GM18498 (cell line): ENCODE measurements at regions not wholly inside any gene's neighbourhood (a gene's known extent, or its start where the extent isn't known, plus 50 kb on each side); places are given as distances from the start of the nearest gene placed in this dataset.

Experiments used
- ATAC-seq: cut with Tn5 transposase; IDR thresholded peaks from one replicate; pipeline ENCODE4 v1.9.1; 2021; ENCODE audit warnings: mild to moderate bottlenecking, moderate library complexity; ENCODE audit not compliant: unreplicated experiment

DNA sequence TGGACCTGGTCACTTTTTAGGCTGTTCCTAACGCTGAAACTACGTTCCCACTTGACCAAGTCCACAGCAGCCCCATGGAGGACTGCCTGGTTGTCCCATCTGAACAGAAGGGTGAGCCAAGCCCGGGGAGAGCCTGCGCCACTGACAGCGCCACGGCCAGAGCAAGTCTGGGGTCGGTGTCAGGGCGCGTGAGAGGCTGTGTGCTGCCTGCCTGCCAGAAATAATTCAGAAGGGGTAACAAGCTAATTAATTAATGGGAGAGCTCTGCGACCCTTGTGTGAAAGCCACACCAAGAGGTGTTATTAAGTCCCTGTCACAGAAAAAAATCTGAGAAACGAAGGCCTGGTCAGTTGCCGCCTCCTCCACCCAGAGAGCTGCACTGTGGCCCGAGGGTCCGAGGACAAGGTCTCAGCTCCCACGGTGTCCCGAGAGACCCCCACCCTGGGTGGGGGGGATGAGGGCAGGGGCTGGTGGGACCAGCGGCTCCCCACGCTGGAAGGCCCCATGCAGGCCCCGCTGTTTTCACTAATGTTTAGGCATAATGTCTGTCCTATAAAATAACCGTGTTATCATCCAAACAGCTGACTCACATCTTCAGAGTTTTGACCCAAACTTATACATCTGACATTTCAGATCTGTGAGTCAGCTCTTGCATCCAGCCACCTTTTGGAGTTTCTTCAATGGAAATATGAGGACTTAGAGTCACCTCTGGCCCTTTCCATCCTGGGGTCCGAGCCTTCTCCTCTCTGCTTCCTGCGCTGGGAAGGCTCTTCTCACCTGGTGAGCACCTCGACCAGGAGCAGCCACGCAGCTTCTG is 58.5 kb downstream of the DLL1 start:
- no peak for ATAC-seq

- ATAC-seq = no peak
These were observed 59.3 kb downstream of the DLL1 start for GRCh38 chr6:170231293-170232185.

GRCh38 chr6:170230520-170231292 is 60.2 kb downstream of the DLL1 start:
- ATAC-seq = no peak

DNA sequence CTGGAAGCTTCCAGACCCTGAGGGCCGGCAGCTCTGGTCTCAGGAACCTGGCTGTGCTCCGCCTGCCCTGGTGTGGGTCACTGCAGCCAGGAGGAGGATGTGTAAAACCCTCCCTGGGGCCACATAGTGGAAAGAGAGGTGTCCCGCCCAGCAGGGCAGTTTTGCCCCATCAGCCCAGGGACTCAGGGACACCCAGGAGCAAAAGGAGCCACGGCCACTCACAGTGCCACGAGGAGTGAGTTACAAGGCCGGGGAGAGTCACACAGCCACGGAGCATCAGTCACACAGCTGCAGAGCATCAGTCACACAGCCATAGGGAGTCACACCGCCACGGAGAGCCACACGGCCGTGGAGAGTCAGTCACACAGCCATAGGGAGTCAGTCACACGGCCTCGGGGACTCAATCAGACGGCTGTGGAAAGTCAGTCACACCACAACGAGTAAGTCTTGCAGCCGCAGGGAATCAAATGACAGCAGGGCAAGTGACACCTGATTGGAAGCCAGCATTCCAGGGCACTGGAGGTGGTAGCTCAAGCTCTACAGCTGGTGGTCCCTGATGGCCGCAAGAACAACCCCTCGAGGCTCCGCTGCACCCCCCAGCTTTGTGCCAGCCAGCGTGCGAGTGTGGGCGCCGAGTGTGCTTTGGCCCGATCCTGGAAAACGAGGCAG is 60.9 kb downstream of the DLL1 start:
- no peak for ATAC-seq

- ATAC-seq = no peak
These were observed 61.5 kb downstream of the DLL1 start for GRCh38 chr6:170229396-170229795.

DNA sequence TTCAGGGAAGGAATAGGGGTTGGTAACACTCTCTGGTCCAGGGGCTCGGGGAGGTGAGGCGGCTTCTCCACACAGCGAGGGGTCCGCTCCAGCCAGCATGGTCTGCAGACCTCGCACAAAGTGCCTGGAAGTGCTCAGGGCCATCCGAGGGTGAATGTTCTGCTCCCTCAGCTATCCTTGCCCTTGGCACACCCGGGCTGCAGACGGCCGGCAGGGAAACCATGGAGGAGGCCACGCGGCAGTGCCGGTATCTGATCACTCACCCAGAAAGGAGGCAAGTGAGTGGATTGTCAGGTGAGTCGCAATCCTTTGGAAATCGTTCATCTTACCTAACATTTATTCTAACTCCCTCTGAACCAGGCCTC is 62.0 kb downstream of the DLL1 start:
- no peak for ATAC-seq

- no peak for ATAC-seq
These were observed 62.6 kb downstream of the DLL1 start for GRCh38 chr6:170227996-170228945.

GRCh38 chr6:170227521-170227983 is 63.3 kb downstream of the DLL1 start:
- ATAC-seq = no peak

GRCh38 chr6:170226647-170227046 is 64.2 kb downstream of the DLL1 start:
- no peak for ATAC-seq

GRCh38 chr6:170225852-170226417 is 64.9 kb downstream of the DLL1 start:
- no peak for ATAC-seq

DNA sequence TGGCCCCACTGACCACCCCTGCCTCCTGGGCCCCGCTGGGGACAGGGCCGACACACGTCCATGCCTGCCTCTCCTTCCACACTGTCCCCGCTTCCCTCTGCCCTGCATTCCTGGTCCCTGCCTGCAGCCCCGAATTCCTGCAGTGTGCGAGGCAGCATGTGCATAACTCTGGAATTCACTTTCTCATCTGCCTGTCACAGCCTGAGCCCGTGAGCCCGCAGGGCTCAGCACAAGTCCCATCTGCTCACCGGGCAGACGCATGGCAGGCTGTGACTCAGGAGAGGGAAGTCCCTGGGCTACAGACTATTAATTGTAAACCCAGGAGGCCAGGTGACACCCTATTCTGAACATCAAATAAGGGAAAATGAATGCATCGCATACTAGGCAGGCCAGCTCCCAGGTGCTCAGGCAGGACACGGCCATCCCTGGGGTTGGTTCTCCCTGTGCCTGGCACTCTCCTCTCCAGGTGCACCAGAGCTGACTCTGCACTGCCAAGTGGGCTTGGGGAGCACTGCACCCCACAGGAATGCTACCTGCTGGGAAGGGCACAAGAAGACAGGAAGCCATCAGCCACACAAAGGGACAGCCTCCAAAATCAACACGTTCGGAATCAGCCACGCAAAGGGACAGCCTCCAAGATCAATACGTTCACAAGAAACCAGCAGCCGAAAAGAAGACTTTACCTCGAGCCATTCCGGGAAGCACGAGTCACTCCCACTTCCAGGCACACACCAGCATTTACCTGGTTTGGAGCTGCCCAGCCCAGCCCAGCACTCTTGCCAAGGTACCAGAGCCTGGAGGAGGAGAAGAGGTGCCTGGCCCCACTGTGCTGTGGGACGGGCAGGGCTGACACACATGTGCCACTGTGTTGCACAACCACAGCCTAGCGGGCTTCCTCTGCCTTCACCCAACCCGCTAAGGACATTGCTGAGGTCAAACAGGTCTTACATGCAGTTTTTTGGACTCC is 65.9 kb downstream of the DLL1 start:
- ATAC-seq = no peak

DNA sequence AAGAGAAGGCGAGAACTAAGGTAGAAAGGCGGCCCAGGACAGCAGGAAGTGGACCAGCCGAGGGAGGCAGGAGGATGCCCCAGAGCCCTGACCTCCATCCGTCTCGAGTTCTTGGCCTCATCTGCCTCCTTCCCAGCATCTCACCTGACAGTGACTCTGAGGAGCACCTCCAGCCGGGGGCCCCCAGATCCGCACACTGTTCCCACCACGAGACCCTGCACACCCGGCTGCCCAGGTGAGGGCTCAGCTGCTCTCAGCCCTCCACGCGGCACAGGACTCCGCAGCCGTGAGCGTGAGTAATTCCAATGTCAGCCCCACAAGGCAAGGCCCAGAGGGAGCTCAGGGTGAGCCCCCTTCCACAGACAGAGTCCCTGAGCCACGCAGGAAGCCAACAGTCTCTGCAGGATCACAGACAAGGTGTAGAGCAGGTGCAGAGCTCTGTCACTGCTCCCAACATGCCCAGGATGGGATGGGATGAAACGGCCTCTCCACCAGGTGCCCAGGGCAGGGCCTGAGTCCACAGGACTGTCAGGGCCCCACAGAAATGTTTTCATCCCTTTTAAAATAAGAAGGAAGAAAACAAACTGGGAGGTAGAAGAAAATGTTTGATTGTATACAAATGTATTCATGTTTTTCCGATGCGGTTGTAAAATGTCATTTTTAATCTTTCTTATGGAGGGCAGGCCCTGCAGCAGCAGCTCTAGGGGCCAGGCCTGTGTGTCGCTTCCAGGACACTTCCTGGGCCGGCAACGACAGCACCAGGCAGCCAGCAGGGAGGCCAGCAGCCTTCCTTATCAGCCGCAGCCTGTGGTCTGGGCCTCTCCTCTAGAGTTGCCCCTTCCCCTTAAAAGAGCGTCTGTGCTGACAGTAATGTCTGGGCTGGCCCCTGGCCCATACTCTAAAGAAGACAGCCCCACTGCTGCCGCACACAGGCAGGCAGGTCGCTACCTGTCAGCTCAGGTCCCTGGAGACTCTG is 66.9 kb downstream of the DLL1 start:
- no peak for ATAC-seq

DNA sequence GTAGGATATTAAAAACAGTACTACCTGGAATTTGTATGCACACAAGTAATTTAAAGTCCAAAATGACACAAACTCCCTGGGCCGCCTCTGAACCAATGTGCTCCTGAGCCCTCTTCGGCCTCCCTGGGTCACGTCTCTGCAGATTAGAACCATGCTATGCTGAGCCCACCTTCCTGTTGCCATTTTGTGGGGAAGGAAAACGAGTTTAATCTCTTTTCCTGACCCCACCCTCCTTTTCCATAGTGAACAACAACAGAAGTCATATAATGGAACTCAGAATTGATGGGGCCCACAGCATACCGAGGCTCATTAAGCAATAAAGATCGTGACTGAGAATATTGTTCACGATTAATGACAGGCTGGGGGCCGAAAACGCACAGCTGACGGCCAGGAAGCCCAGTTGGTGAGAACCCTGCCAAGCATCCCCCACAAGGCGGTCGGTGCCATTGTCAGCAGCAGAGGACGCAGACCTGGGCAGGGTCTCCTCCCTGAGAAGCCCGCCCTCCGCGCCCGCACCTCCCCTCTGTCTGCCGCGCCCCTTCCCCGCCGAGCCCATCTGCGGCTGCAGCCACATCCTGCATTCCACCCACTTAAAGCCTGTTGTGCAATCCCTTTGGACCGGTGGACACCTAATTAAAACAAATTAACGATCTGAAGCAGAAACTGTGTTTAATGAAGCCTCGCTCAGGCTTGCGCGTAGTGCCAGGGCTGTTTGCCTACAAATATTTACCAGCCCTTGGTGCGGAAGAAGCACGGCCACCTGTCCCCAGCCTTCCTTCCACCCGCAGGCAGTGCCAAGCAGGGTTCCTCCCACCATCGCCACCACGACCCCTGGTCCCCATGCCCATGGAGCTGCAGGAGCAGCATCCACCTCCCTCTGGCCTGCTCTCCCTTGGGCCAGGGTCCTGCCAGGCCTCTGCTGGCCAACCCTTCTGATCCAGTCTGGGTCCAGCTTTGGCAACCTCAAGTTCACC is 68.1 kb downstream of the DLL1 start:
- ATAC-seq = no peak

GRCh38 chr6:170221753-170222400 is 69.0 kb downstream of the DLL1 start:
- no peak for ATAC-seq

DNA sequence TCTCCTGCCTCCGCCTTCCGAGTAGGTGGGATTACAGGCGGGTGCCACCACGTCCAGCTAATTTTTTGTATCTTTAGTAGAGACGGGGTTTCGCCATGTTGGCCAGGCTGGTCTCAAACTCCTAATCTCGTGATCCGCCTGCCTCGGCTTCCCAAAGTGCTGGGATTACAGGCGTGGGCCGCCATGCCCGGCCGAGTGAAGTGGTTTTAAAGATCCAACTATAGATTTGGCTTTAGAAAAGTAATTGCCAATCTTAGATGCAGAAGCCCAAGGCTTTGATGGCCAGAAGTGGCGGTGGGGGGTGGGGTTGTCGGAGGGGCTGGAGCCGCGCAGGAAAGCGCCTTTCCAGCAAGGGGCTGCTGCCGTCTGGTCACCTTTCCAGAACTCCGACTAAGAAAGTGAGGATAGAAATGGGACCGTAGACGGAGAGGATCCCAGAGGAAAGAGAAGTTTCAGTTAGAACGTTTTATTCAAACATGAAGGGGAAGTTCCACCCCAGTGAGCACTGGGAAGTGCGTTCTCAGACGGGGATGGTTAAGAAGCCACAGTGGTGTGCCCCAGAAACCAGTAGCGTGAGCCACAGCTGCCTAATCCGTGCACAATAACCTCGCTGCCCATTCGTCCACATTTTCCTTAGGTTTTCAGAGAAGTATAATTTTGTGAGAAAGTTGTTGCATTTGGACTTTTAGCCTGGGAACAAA is 69.7 kb downstream of the DLL1 start:
- no peak for ATAC-seq
